GM23248 (cell line): ENCODE measurements at regions not wholly inside any gene's neighbourhood (a gene's known extent, or its start where the extent isn't known, plus 50 kb on each side); places are given as distances from the start of the nearest gene placed in this dataset.

Source experiments
- EZH2 ChIP-seq: fragments of 200-600 bp; sonication (generic); IDR thresholded peaks from 2 replicates; pipeline ENCODE4 v1.6.1; 2018; ENCODE audit warnings: antibody characterized with exemption, mild to moderate bottlenecking; ENCODE audit not compliant: insufficient read depth, poor library complexity, severe bottlenecking
- EZH2phosphoT487 ChIP-seq: fragments of 200-600 bp; sonication (generic); IDR thresholded peaks from 2 replicates; pipeline ENCODE4 v1.6.1; 2018; ENCODE audit warnings: antibody characterized with exemption, moderate library complexity, mild to moderate bottlenecking, low read depth; ENCODE audit not compliant: insufficient read depth

DNA sequence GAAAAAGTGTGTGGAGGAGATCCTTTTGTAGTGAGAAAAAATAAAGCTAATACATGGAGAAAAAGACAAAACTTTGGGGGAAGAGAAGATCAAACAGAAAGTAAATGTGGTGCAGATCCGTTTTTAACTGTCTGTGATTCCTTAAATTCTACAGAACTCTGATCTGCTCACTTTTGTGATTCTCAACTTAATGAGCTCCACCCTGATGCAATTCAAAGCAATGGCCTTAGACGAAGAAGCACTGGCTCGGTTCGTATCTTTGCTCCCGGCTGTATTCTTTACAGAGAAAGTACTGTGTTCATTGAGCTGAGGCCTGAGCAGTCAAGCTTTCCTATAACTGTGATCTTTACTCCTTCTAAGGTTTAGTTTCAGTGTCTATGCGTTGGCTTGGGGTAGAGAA is 453.4 kb downstream of the DMAC1 start:
- TF ChIP-seq EZH2 = no peak
- TF ChIP-seq EZH2phosphoT487 = no peak
